ENCODE measurements at regions not wholly inside any gene's neighbourhood (a gene's known extent, or its start where the extent isn't known, plus 50 kb on each side); places are given as distances from the start of the nearest gene placed in this dataset.

GRCh38 chr2:75277111-75277510 lies 77.8 kb upstream of the TACR1 start:
- DNase-seq: no peak

GRCh38 chr2:75276093-75277029 lies 77.0 kb upstream of the TACR1 start:
- no peak for DNase-seq

DNA sequence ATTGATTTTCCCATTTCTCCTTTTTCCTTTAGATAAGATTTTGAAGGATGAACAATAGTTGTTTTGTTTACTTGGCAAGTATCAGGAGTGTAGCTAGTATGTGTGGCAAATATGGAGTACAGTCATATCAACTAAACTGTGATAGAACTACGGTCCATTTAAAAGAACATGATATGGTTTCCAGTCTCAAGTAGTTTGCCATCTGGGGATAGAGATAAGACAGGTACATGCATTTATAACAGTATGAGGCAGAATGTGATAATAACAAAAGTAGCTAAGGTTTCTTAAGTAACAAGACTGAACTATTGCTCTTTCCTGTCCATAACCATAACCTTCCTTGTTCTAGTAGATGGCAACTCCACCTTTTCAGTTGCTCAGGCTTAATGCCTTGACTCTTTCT lies 75.6 kb upstream of the TACR1 start:
- DNase-seq: no peak

DNA sequence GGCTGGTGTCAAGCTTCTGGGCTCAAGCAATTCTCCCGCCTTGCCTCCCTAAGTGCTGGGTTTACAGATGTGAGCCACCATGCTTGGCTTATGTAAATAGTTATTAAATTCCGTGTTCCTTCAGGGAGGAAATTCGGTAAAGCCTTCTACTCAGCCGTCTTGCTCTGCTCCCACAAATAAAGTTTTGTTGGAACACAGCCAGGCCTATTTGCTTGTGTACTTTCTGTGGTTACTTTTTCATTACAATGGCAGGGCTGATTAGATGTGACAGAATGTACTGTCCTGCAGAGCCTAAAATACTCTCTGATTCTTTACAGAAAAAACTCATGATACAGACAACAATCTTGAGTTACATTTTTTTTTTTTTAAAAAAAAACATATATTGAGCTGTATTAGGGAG lies 68.8 kb upstream of the TACR1 start:
- no peak for DNase-seq

- DNase-seq: no peak
Observed at GRCh38 chr2:75261923-75262322, 62.6 kb upstream of the TACR1 start.

- DNase-seq: no peak
Observed at GRCh38 chr2:75260946-75261345, 61.6 kb upstream of the TACR1 start.

DNA sequence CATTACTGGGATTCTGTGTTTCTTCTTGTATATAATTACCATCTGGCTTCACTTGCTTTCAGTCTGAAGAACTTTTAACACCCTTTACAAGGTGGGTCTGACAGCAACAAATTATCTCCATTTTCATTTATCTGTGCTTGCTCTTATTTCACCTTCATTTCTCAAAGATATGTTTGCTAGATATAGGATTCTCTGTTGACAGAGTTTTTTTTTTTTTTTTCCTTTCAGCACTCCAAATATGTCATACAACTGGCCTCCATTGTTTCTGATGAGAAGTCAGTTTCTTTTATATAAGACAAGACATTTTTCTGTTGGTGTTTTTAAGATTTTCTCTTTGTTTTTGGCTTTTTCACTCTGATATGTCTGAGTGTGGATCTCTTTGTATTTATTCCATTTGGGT lies 59.3 kb upstream of the TACR1 start:
- DNase-seq: no peak

DNA sequence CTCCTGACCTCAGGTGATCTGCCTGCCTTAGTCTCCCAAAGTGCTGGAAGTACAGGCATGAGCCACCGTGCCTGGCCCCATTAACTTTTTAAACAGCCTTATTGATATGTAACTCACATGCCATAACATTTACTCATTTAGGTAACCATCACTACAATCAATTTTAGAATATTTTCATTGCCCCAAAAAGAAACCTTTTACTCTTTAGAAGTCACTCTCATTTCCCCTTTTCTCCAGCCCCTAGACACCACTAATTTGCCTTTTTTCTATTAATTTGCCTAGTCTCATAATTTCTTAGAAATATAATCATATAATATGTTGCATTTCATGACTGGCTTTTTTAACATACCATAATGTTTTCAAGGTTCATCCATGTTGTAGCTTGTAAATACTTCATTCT lies 57.2 kb upstream of the TACR1 start:
- DNase-seq: no peak

DNA sequence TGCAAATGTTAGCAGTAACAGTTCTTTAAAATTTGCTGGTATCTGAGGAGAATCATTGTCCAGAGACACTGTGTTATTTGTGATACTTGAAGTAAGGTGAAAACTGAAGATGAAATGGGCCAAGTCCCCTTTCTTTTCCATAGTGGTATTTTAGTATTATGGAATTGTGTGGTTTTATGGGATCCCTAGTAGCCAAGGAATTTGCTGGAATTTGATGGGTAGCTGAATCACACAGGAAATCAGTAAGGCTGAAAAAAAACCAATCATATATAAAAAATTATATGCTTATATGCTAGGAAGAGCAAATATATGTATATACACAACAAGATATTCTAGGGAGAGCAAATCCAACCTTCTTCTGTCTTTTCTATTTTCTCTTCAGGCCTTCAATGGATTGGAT lies 54.2 kb upstream of the TACR1 start:
- DNase-seq: no peak

DNA sequence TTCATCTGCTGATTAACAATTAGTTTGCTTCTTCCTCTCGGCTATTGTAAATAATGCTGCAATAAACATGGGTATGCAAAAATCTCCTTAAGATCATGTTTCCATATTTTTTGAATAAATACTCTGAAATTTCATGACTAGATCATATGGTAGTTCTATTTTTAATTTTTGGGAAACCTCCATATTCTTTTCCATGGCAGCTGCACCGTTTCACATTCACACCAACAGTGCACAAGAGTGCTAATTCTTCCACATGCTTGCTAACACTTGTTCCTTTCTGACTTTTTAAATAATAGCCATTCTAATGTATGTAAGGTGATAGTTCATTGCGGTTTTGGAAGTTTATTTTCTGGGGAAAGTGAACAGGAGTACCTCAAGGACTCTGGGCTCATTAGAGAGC lies 52.6 kb upstream of the TACR1 start:
- DNase-seq: no peak

All from CD4-positive, alpha-beta T cell treated with Interleukin-12 subunit alpha and Interleukin-12 subunit beta, for 1 hour (primary cell).